ENCODE measurements at regions not wholly inside any gene's neighbourhood (a gene's known extent, or its start where the extent isn't known, plus 50 kb on each side); places are given as distances from the start of the nearest gene placed in this dataset.

DNA sequence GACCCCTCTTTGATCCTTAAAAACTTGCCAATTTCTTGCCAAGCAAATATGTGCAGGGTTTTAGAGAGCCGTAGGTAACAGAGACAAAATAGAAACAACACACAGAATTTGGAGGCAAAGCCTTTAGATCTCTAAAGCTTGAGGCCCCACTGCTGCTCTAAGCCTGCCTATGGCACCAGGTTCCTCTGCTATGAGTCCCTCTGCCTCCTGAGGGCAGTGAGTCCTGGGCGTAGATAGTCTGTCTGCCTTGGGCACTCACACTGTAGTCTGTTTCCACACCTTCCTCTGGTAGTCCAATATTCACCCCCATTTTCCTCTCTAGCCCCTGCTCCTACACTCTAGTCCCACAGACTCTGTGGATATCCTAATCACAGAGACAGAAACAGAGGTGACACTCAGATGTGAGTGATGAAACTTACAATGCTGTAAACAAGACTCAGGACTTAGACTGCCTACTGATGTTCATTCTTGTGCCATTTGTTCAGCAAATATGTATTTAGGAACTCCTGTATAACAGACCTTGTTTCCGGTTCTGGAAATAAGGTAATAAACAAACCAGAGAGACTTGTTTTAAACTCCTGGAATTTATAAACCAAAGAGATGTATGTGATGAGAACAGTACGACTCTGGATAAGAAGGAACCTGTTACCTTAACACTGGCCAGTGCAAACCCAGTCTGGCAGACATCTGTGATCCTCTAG, 153.3 kb upstream of the PRSS1 start:
- ChIA-PET CTCF (no interaction called here), POLR2A (ENCODE audit: low non-redundant PET) (no interaction called here)
- no TSS peak for BruUV-seq (replicated peaks)
- Histone ChIP-seq H3K27me3 (replicated peaks; ENCODE audit: insufficient read depth, low read depth, low read length, poor library complexity) (peaks cover 55% of the 10 kb centered on the region), H3K4me1 (ENCODE audit: insufficient read depth, low read length, poor library complexity, severe bottlenecking) (no peaks in the 10 kb centered on the region), H3K36me3 (ENCODE audit: insufficient read depth, low read length, poor library complexity, severe bottlenecking) (no peaks in the 10 kb centered on the region), H3K27ac (ENCODE audit: low read depth, low read length, poor library complexity, severe bottlenecking) (no peak overlapping the region), H3K9me3 (ENCODE audit: low read depth, low read length, poor library complexity, severe bottlenecking) (no peaks in the 10 kb centered on the region), H3K4me3 (ENCODE audit: low read depth, low read length, poor library complexity, severe bottlenecking) (no peak overlapping the region)
- TF ChIP-seq EZH2 (IDR thresholded peaks at IDR 0.05; ENCODE audit: borderline replicate concordance, low read depth, low read length, poor library complexity, severe bottlenecking): no peak
- TF ChIP-seq, protein P1, sequence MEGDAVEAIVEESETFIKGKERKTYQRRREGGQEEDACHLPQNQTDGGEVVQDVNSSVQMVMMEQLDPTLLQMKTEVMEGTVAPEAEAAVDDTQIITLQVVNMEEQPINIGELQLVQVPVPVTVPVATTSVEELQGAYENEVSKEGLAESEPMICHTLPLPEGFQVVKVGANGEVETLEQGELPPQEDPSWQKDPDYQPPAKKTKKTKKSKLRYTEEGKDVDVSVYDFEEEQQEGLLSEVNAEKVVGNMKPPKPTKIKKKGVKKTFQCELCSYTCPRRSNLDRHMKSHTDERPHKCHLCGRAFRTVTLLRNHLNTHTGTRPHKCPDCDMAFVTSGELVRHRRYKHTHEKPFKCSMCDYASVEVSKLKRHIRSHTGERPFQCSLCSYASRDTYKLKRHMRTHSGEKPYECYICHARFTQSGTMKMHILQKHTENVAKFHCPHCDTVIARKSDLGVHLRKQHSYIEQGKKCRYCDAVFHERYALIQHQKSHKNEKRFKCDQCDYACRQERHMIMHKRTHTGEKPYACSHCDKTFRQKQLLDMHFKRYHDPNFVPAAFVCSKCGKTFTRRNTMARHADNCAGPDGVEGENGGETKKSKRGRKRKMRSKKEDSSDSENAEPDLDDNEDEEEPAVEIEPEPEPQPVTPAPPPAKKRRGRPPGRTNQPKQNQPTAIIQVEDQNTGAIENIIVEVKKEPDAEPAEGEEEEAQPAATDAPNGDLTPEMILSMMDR (conservative IDR thresholded peaks at IDR 0.05; ENCODE audit: low read depth, low read length): no peak
- DNase-seq (ENCODE audit: low spot score): no peak
- intact Hi-C loops (cut with micrococcal nuclease; ENCODE audit: unreplicated experiment): no loop called here

DNA sequence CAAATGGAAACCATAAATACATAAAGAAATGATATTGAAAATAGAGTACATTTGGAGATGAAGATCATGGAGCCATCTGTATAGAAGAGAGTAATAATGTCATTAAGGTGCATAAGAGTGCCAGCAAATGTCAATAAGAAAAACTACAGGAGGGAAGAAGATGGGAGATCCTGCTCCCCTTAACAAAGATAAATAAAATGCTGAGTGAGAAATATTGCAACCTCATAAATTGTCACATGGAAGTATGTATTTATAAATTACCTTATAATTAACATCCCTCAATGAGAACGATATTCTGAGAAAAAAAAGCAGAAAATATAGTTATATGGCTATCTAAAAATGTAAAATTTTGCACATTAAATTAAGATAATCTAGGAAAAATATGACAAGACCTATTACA, 155.2 kb upstream of the PRSS1 start:
- BruUV-seq (replicated peaks): no TSS peak
- Histone ChIP-seq H3K27me3 (replicated peaks; ENCODE audit: insufficient read depth, low read depth, low read length, poor library complexity) (peaks cover 41% of the 10 kb centered on the region), H3K27ac (ENCODE audit: low read depth, low read length, poor library complexity, severe bottlenecking) (no peak overlapping the region), H3K9me3 (ENCODE audit: low read depth, low read length, poor library complexity, severe bottlenecking) (no peaks in the 10 kb centered on the region), H3K4me1 (ENCODE audit: insufficient read depth, low read length, poor library complexity, severe bottlenecking) (no peaks in the 10 kb centered on the region), H3K4me3 (ENCODE audit: low read depth, low read length, poor library complexity, severe bottlenecking) (no peak overlapping the region), H3K36me3 (ENCODE audit: insufficient read depth, low read length, poor library complexity, severe bottlenecking) (no peaks in the 10 kb centered on the region)
- no peak for DNase-seq (ENCODE audit: low spot score)
- POLR2A ChIA-PET (ENCODE audit: low non-redundant PET): no interaction called here
- intact Hi-C loops (cut with micrococcal nuclease; ENCODE audit: unreplicated experiment): no loop called here
- TF ChIP-seq EZH2 (IDR thresholded peaks at IDR 0.05; ENCODE audit: borderline replicate concordance, low read depth, low read length, poor library complexity, severe bottlenecking): no peak
- TF ChIP-seq, protein P1 (conservative IDR thresholded peaks at IDR 0.05; ENCODE audit: low read depth, low read length): no peak
- CTCF ChIA-PET: no interaction called here

GRCh38 chr7:142593106-142593505, 156.2 kb upstream of the PRSS1 start:
- TF ChIP-seq, protein P1 (conservative IDR thresholded peaks at IDR 0.05; ENCODE audit: low read depth, low read length): no peak
- TF ChIP-seq EZH2 (IDR thresholded peaks at IDR 0.05; ENCODE audit: borderline replicate concordance, low read depth, low read length, poor library complexity, severe bottlenecking): no peak
- H3K9me3 ChIP-seq (ENCODE audit: low read depth, low read length, poor library complexity, severe bottlenecking): no peaks in the 10 kb centered on the region

More at GRCh38 chr7:142593106-142593505, 156.2 kb upstream of the PRSS1 start:
- no TSS peak for BruUV-seq (replicated peaks)
- Histone ChIP-seq H3K4me1 (ENCODE audit: insufficient read depth, low read length, poor library complexity, severe bottlenecking) (no peaks in the 10 kb centered on the region), H3K36me3 (ENCODE audit: insufficient read depth, low read length, poor library complexity, severe bottlenecking) (no peaks in the 10 kb centered on the region), H3K27me3 (replicated peaks; ENCODE audit: insufficient read depth, low read depth, low read length, poor library complexity) (peaks cover 35% of the 10 kb centered on the region), H3K27ac (ENCODE audit: low read depth, low read length, poor library complexity, severe bottlenecking) (no peak overlapping the region), H3K4me3 (ENCODE audit: low read depth, low read length, poor library complexity, severe bottlenecking) (no peak overlapping the region)
- no peak for DNase-seq (ENCODE audit: low spot score)
- intact Hi-C loops (cut with micrococcal nuclease; ENCODE audit: unreplicated experiment): no loop called here
- CTCF ChIA-PET: no interaction called here
- POLR2A ChIA-PET (ENCODE audit: low non-redundant PET): no interaction called here
